Caco-2 (cell line): ENCODE measurements at regions not wholly inside any gene's neighbourhood (a gene's known extent, or its start where the extent isn't known, plus 50 kb on each side); places are given as distances from the start of the nearest gene placed in this dataset.

ENCODE experiments used
- BruUV-seq: library from RNA; stranded (reverse); fragments of 400-500 nt; replicated peaks from 2 replicates; lab custom pipeline; 2021; lab: Mats Ljungman, UMichigan
- CTCF ChIA-PET: fragments of 300-600 bp; sonication (Branson Sonifier 250); formaldehyde crosslinking; loops from one replicate; lab custom pipeline; 2022; ENCODE audit warnings: antibody characterized with exemption; lab: Charles Lee
- POLR2A ChIA-PET: fragments of 300-600 bp; sonication (Branson Sonifier 250); formaldehyde crosslinking; loops from one replicate; lab custom pipeline; 2022; ENCODE audit warnings: antibody characterized with exemption; lab: Charles Lee
- DNase-seq, 2 experiments: peaks; one replicate each; pipeline versions ENCODE4 v3.0.0 to v3.0.0-alpha.2; 2020 to 2022
- H3K27me3 ChIP-seq: replicated peaks from 2 replicates; pipeline ENCODE4 v1.6.0; 2011; ENCODE audit warnings: low read length; ENCODE audit not compliant: control insufficient read depth, insufficient read depth
- H3K36me3 ChIP-seq: 2 replicates; pipeline ENCODE4 v1.5.1; 2011; ENCODE audit warnings: low read length; ENCODE audit not compliant: control insufficient read depth, insufficient read depth
- H3K4me1 ChIP-seq: fragments of 250-450 bp; sonication (Bioruptor Pico); 2 replicates; pipeline ENCODE4 v1.5.1; 2020; ENCODE audit warnings: mild to moderate bottlenecking
- H3K4me3 ChIP-seq: 2 replicates; pipeline ENCODE4 v1.5.1; 2011; ENCODE audit warnings: low read depth, mild to moderate bottlenecking, control low read depth, low read length
- H3K9me3 ChIP-seq: fragments of 250-450 bp; sonication (Bioruptor Pico); 2 replicates; pipeline ENCODE4 v1.5.1; 2020; ENCODE audit warnings: mild to moderate bottlenecking, moderate library complexity
- H3K27ac Mint-ChIP-seq: one replicate; pipeline ENCODE4 v1.8.0; 2022; ENCODE audit warnings: mixed read lengths; ENCODE audit not compliant: unreplicated experiment
- H3K27me3 Mint-ChIP-seq: one replicate; pipeline ENCODE4 v1.8.0; 2022; ENCODE audit warnings: mixed read lengths; ENCODE audit not compliant: insufficient read depth, unreplicated experiment
- H3K36me3 Mint-ChIP-seq: one replicate; pipeline ENCODE4 v1.8.0; 2022; ENCODE audit warnings: mild to moderate bottlenecking, mixed read lengths; ENCODE audit not compliant: insufficient read depth, unreplicated experiment
- H3K4me1 Mint-ChIP-seq: one replicate; pipeline ENCODE4 v1.8.0; 2022; ENCODE audit warnings: low read depth, mixed read lengths; ENCODE audit not compliant: unreplicated experiment
- H3K4me3 Mint-ChIP-seq: one replicate; pipeline ENCODE4 v1.8.0; 2022; ENCODE audit warnings: mild to moderate bottlenecking, moderate library complexity, mixed read lengths; ENCODE audit not compliant: unreplicated experiment
- H3K9me3 Mint-ChIP-seq: one replicate; pipeline ENCODE4 v1.8.0; 2022; ENCODE audit warnings: mixed read lengths; ENCODE audit not compliant: unreplicated experiment
- intact Hi-C: fragments of 100-400 bp; cut with micrococcal nuclease; formaldehyde crosslinking; loops from one replicate; pipeline ENCODE4 v1.10.0; 2022; ENCODE audit not compliant: unreplicated experiment
- TF ChIP-seq, protein P1 (sequence below), 2 experiments: fragments of 200-600 bp in 1 of 2; IDR thresholded peaks; 1 replicate in 1 of 2; 2 replicates in 1 of 2; pipeline versions ENCODE4 v1.5.1 to v1.8.0; 2011 to 2022; ENCODE audit warnings: antibody characterized with exemption in 1 of 2, control low read depth in 1 of 2, inconsistent platforms in 1 of 2, low read depth in 1 of 2, low read length in 1 of 2, mild to moderate bottlenecking in 1 of 2, moderate library complexity in 1 of 2; ENCODE audit not compliant: insufficient read depth in 1 of 2, severe bottlenecking in 1 of 2, unreplicated experiment in 1 of 2

- intact Hi-C loops, result no loop called here
- Histone ChIP-seq H3K36me3 (no peaks in the 10 kb centered on the region), H3K9me3 (no peaks in the 10 kb centered on the region), H3K27me3 (no peaks in the 10 kb centered on the region), H3K4me1 (no peaks in the 10 kb centered on the region), H3K4me3 (no peak overlapping the region)
- Mint-ChIP-seq H3K27me3 (peaks cover 7% of the 10 kb centered on the region), H3K4me3 (no peak overlapping the region), H3K36me3 (no peaks in the 10 kb centered on the region), H3K4me1 (no peaks in the 10 kb centered on the region), H3K9me3 (peaks cover under 1% of the 10 kb centered on the region), H3K27ac (no peak overlapping the region)
- peak in 1 of 2 experiments; percentile 2 for DNase-seq
- ChIA-PET CTCF (interaction anchor here (0.8 kb wide), 1 partner anchor 227 kb away, joined by 3 read pairs; no protein-coding TSS in a partner anchor), POLR2A (no interaction called here)
- TF ChIP-seq, protein P1, sequence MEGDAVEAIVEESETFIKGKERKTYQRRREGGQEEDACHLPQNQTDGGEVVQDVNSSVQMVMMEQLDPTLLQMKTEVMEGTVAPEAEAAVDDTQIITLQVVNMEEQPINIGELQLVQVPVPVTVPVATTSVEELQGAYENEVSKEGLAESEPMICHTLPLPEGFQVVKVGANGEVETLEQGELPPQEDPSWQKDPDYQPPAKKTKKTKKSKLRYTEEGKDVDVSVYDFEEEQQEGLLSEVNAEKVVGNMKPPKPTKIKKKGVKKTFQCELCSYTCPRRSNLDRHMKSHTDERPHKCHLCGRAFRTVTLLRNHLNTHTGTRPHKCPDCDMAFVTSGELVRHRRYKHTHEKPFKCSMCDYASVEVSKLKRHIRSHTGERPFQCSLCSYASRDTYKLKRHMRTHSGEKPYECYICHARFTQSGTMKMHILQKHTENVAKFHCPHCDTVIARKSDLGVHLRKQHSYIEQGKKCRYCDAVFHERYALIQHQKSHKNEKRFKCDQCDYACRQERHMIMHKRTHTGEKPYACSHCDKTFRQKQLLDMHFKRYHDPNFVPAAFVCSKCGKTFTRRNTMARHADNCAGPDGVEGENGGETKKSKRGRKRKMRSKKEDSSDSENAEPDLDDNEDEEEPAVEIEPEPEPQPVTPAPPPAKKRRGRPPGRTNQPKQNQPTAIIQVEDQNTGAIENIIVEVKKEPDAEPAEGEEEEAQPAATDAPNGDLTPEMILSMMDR (IDR thresholded peaks at IDR 0.05; ENCODE audit: insufficient read depth in 1 of 2, low read depth in 1 of 2, low read length in 1 of 2, severe bottlenecking in 1 of 2, unreplicated experiment in 1 of 2), result peak; percentile 8 to 16
- no TSS peak for BruUV-seq
Observed at GRCh38 chr12:102730996-102731395, 186.0 kb downstream of the PAH start.

- H3K9me3 Mint-ChIP-seq, result no peaks in the 10 kb centered on the region
- no peak for DNase-seq
- no TSS peak for BruUV-seq
- H3K36me3 Mint-ChIP-seq, result no peaks in the 10 kb centered on the region
- no peaks in the 10 kb centered on the region for H3K36me3 ChIP-seq
- H3K27me3 ChIP-seq, result no peaks in the 10 kb centered on the region
- no peaks in the 10 kb centered on the region for H3K4me1 ChIP-seq
- intact Hi-C loops, result no loop called here
- H3K4me3 Mint-ChIP-seq, result no peak overlapping the region
- no peaks in the 10 kb centered on the region for H3K4me1 Mint-ChIP-seq
- TF ChIP-seq, protein P1 (IDR thresholded peaks at IDR 0.05; ENCODE audit: insufficient read depth in 1 of 2, low read depth in 1 of 2, low read length in 1 of 2, severe bottlenecking in 1 of 2, unreplicated experiment in 1 of 2), result no peak
- H3K4me3 ChIP-seq, result no peak overlapping the region
- peaks cover 7% of the 10 kb centered on the region for H3K27me3 Mint-ChIP-seq
- H3K9me3 ChIP-seq, result no peaks in the 10 kb centered on the region
- POLR2A ChIA-PET, result no interaction called here
- CTCF ChIA-PET, result no interaction called here
- H3K27ac Mint-ChIP-seq, result no peak overlapping the region
Observed at GRCh38 chr12:102728506-102729242, 188.4 kb downstream of the PAH start.

DNA sequence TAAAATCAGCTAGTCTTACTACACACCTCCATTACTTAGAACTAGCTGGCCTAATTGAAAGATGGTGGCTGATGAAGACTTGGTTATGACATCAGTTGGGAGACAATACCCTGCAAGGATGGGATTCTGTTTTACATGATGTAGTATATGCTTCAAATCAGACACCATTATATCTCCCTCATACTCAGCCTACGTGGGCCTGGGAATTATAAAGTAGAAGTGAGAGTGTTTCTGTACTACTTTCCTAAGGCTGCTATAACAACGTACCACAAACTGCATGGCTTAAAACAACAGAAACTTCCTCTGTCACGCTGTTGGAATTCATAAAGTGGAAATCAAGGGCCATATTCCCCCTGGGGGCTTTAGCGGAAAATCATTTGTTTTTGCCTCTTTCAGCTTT is 190.4 kb downstream of the PAH start:
- ChIA-PET POLR2A (no interaction called here), CTCF (no interaction called here)
- no peaks in the 10 kb centered on the region for H3K9me3 ChIP-seq
- H3K36me3 Mint-ChIP-seq, result no peaks in the 10 kb centered on the region
- H3K36me3 ChIP-seq, result no peaks in the 10 kb centered on the region
- H3K4me3 Mint-ChIP-seq, result no peak overlapping the region
- intact Hi-C loops, result no loop called here
- no peaks in the 10 kb centered on the region for H3K4me1 Mint-ChIP-seq
- H3K27ac Mint-ChIP-seq, result no peak overlapping the region
- TF ChIP-seq, protein P1 (IDR thresholded peaks at IDR 0.05; ENCODE audit: insufficient read depth in 1 of 2, low read depth in 1 of 2, low read length in 1 of 2, severe bottlenecking in 1 of 2, unreplicated experiment in 1 of 2), result no peak
- H3K9me3 Mint-ChIP-seq, result no peaks in the 10 kb centered on the region
- BruUV-seq, result no TSS peak
- H3K27me3 Mint-ChIP-seq, result peaks cover 7% of the 10 kb centered on the region
- no peak for DNase-seq
- H3K4me3 ChIP-seq, result no peak overlapping the region
- no peaks in the 10 kb centered on the region for H3K27me3 ChIP-seq
- no peaks in the 10 kb centered on the region for H3K4me1 ChIP-seq
